ENCODE measurements at regions not wholly inside any gene's neighbourhood (a gene's known extent, or its start where the extent isn't known, plus 50 kb on each side); places are given as distances from the start of the nearest gene placed in this dataset.

DNA sequence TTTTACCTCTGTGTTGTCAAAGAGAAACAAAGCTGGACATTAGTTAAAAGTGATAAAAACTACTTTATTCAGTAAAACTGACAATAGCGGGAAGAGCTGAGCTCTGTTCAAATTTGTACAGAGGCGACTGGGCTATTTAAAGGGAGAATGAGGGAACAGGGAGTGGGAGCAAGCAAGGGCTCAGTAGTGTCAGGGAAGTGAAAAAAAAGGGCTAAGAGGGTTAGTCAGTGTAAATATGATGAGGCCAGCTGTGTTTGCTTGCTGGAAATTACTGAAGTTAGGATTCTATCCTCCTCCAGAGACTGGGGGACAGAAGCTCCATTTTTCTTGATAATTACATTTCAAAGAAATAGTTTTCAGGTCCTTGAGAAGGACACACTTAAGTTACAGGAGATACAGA is 232.5 kb downstream of the SH2D4B start:
- Histone ChIP-seq H3K4me1 (ENCODE audit: control insufficient read depth in 3 of 3, insufficient read depth in 3 of 3, low read length in 3 of 3) (no peaks in the 10 kb centered on the region), H3K27me3 (ENCODE audit: control insufficient read depth in 3 of 3, insufficient read depth in 3 of 3, low read length in 3 of 3) (peaks cover 0 to 3% (median 0%) of the 10 kb centered on the region in 3 donors), H3K27ac (ENCODE audit: low read depth, low read length) (no peak overlapping the region), H3K9me3 (ENCODE audit: control insufficient read depth in 3 of 3, low read length in 3 of 3) (no peaks in the 10 kb centered on the region), H3K4me3 (ENCODE audit: low read length in 3 of 3) (no peak overlapping the region), H3K9ac (ENCODE audit: low read depth in 1 of 3, low read length in 3 of 3) (no peak overlapping the region), H3K36me3 (ENCODE audit: control insufficient read depth in 3 of 3, insufficient read depth in 3 of 3, low read length in 3 of 3) (no peaks in the 10 kb centered on the region)

DNA sequence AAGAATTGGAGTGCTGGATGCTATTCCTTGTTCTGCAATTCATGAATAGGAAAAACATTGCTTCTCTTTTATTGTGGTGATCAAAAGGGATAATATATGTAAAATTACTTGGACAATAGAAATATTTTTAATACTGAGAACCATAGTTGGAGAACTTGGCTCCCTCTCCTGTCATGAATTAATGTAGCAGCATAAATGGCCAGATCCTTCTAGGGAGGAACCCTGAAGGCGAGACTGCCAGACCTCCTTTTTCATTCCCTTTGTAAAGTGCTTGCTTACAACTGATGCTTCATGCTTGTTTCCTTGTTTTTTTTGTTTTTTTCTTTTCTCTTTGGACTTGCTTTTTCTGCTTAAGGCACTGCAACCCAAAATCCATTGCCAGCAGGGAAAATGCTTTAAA is 233.6 kb downstream of the SH2D4B start:
- Histone ChIP-seq H3K27me3 (ENCODE audit: control insufficient read depth in 3 of 3, insufficient read depth in 3 of 3, low read length in 3 of 3) (peaks cover 0 to 3% (median 0%) of the 10 kb centered on the region in 3 donors), H3K27ac (ENCODE audit: low read depth, low read length) (no peak overlapping the region), H3K4me3 (ENCODE audit: low read length in 3 of 3) (no peak overlapping the region), H3K4me1 (ENCODE audit: control insufficient read depth in 3 of 3, insufficient read depth in 3 of 3, low read length in 3 of 3) (no peaks in the 10 kb centered on the region), H3K36me3 (ENCODE audit: control insufficient read depth in 3 of 3, insufficient read depth in 3 of 3, low read length in 3 of 3) (no peaks in the 10 kb centered on the region), H3K9ac (ENCODE audit: low read depth in 1 of 3, low read length in 3 of 3) (no peak overlapping the region), H3K9me3 (ENCODE audit: control insufficient read depth in 3 of 3, low read length in 3 of 3) (no peaks in the 10 kb centered on the region)

DNA sequence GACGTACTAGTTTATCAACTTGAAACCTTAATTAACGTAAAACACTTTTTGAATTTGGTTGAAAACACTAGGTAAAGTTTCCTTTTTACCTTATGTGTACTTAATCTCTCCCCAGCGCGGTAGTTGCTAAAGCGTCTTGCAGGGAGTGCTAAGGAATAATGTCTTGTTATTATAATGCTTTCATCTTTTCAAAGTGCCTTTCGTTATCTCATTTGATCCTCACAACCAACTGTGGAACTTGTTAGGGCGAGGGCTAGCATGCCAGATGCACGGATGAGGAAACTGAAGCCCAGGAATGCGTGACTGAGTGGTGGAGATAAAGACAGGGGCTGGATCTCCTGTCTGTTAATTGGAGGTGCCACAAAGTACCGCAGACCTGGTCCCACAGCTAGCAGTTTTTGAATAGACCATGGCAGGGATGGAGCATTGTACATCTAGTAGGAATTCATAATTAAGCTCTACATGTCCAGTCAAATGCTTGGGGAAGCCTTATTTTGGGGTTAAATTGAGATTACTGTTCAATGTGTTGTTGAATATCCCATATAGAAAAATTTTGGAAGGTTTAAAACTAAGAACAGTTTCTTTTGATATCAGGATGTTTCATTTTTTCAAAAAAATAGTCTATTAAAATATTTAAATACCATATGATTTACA is 234.3 kb downstream of the SH2D4B start:
- no peak overlapping the region for H3K4me3 ChIP-seq (ENCODE audit: low read length in 3 of 3)
- no peaks in the 10 kb centered on the region for H3K36me3 ChIP-seq (ENCODE audit: control insufficient read depth in 3 of 3, insufficient read depth in 3 of 3, low read length in 3 of 3)
- no peaks in the 10 kb centered on the region for H3K4me1 ChIP-seq (ENCODE audit: control insufficient read depth in 3 of 3, insufficient read depth in 3 of 3, low read length in 3 of 3)
- H3K27me3 ChIP-seq (ENCODE audit: control insufficient read depth in 3 of 3, insufficient read depth in 3 of 3, low read length in 3 of 3) = peaks cover 0 to 3% (median 0%) of the 10 kb centered on the region in 3 donors
- H3K27ac ChIP-seq (ENCODE audit: low read depth, low read length) = no peak overlapping the region
- no peak overlapping the region for H3K9ac ChIP-seq (ENCODE audit: low read depth in 1 of 3, low read length in 3 of 3)
- H3K9me3 ChIP-seq (ENCODE audit: control insufficient read depth in 3 of 3, low read length in 3 of 3) = no peaks in the 10 kb centered on the region

DNA sequence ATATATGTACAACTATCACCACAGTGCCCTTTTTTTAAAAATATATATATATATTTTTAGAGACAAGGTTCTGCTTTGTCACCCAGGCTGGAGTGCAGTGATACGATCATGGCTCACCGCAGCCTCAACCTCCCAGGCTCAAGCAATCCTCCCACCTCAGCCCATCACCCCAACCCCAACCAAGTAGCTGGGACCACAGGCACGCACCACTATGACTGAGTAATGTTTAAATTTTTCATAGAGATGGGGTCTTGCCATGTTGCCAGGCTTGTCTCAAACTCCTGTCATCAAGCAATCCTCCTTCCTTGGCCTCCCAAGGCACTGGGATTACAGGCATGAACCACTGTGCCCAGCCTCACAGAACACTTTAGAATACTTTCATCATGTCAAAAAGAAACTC is 234.9 kb downstream of the SH2D4B start:
- H3K27me3 ChIP-seq (ENCODE audit: control insufficient read depth in 3 of 3, insufficient read depth in 3 of 3, low read length in 3 of 3) = peaks cover 0 to 3% (median 0%) of the 10 kb centered on the region in 3 donors
- H3K36me3 ChIP-seq (ENCODE audit: control insufficient read depth in 3 of 3, insufficient read depth in 3 of 3, low read length in 3 of 3) = no peaks in the 10 kb centered on the region
- H3K4me3 ChIP-seq (ENCODE audit: low read length in 3 of 3) = no peak overlapping the region
- H3K9ac ChIP-seq (ENCODE audit: low read depth in 1 of 3, low read length in 3 of 3) = no peak overlapping the region
- no peaks in the 10 kb centered on the region for H3K4me1 ChIP-seq (ENCODE audit: control insufficient read depth in 3 of 3, insufficient read depth in 3 of 3, low read length in 3 of 3)
- H3K27ac ChIP-seq (ENCODE audit: low read depth, low read length) = no peak overlapping the region
- H3K9me3 ChIP-seq (ENCODE audit: control insufficient read depth in 3 of 3, low read length in 3 of 3) = no peaks in the 10 kb centered on the region

DNA sequence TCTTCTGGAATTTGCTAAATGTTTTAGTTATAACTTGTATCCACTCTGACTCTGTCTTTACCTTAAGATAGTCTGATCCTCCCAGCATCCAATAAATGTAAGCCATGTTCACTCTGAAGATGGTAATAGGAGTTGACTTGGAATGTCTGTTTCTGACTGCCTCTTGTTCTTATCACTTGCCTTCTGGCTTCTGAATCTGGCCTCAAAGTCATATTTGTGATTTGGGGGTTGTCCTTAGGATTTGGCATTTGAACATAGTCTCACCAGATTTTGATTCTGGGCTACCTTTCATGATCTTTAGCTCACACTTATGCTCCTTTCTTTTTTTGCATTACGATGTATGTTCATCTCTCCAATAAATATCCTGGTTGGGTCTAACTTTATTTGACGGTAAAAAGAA is 247.0 kb downstream of the SH2D4B start:
- H3K4me1 ChIP-seq (ENCODE audit: control insufficient read depth in 3 of 3, insufficient read depth in 3 of 3, low read length in 3 of 3) = no peaks in the 10 kb centered on the region
- no peaks in the 10 kb centered on the region for H3K36me3 ChIP-seq (ENCODE audit: control insufficient read depth in 3 of 3, insufficient read depth in 3 of 3, low read length in 3 of 3)
- H3K27me3 ChIP-seq (ENCODE audit: control insufficient read depth in 3 of 3, insufficient read depth in 3 of 3, low read length in 3 of 3) = no peaks in the 10 kb centered on the region
- no peak overlapping the region for H3K27ac ChIP-seq (ENCODE audit: low read depth, low read length)
- H3K9ac ChIP-seq (ENCODE audit: low read depth in 1 of 3, low read length in 3 of 3) = no peak overlapping the region
- H3K9me3 ChIP-seq (ENCODE audit: control insufficient read depth in 3 of 3, low read length in 3 of 3) = no peaks in the 10 kb centered on the region
- no peak overlapping the region for H3K4me3 ChIP-seq (ENCODE audit: low read length in 3 of 3)

DNA sequence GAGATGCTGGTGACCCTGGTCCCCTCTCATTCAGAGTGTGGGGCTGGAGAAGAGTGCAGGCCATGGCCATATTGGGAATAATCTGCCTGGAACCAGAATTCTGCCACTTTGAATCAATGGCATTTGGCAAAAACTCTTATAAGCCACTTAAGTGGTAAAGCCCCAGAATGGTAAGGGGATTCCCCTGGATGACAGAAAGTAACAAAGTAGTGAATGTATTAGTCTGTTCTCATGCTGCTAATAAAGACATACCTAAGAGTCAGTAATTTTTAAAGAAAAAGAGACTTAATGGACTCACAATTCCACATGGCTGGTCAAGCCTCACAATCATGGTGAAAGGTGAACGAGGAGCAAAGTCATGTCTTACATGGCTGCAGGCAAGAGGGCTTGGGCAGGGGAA is 248.6 kb downstream of the SH2D4B start:
- Histone ChIP-seq H3K4me3 (ENCODE audit: low read length in 3 of 3) (no peak overlapping the region), H3K27ac (ENCODE audit: low read depth, low read length) (no peak overlapping the region), H3K36me3 (ENCODE audit: control insufficient read depth in 3 of 3, insufficient read depth in 3 of 3, low read length in 3 of 3) (no peaks in the 10 kb centered on the region), H3K9me3 (ENCODE audit: control insufficient read depth in 3 of 3, low read length in 3 of 3) (no peaks in the 10 kb centered on the region), H3K4me1 (ENCODE audit: control insufficient read depth in 3 of 3, insufficient read depth in 3 of 3, low read length in 3 of 3) (no peaks in the 10 kb centered on the region), H3K9ac (ENCODE audit: low read depth in 1 of 3, low read length in 3 of 3) (no peak overlapping the region), H3K27me3 (ENCODE audit: control insufficient read depth in 3 of 3, insufficient read depth in 3 of 3, low read length in 3 of 3) (no peaks in the 10 kb centered on the region)

DNA sequence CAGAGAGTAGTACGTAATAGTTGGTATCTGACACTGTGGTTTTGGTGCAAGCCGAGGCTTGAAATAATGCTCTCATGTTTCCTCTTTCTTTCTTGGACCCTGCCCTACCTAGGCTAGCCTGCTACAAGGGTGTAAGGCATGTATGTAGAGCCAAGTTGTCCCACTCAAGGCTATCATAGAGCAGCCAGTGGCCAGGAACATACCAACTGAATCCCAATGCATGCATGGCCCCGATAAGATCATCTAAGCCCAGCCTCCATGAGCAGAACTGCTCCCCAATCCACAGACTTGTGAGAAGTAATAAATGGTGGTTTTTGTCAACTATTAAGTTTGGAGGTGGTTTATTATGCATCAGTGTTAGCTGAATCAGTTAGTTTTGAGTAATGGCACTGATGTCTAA is 250.2 kb downstream of the SH2D4B start:
- no peaks in the 10 kb centered on the region for H3K27me3 ChIP-seq (ENCODE audit: control insufficient read depth in 3 of 3, insufficient read depth in 3 of 3, low read length in 3 of 3)
- no peaks in the 10 kb centered on the region for H3K9me3 ChIP-seq (ENCODE audit: control insufficient read depth in 3 of 3, low read length in 3 of 3)
- no peaks in the 10 kb centered on the region for H3K36me3 ChIP-seq (ENCODE audit: control insufficient read depth in 3 of 3, insufficient read depth in 3 of 3, low read length in 3 of 3)
- no peak overlapping the region for H3K9ac ChIP-seq (ENCODE audit: low read depth in 1 of 3, low read length in 3 of 3)
- no peak overlapping the region for H3K4me3 ChIP-seq (ENCODE audit: low read length in 3 of 3)
- H3K4me1 ChIP-seq (ENCODE audit: control insufficient read depth in 3 of 3, insufficient read depth in 3 of 3, low read length in 3 of 3) = no peaks in the 10 kb centered on the region
- no peak overlapping the region for H3K27ac ChIP-seq (ENCODE audit: low read depth, low read length)

DNA sequence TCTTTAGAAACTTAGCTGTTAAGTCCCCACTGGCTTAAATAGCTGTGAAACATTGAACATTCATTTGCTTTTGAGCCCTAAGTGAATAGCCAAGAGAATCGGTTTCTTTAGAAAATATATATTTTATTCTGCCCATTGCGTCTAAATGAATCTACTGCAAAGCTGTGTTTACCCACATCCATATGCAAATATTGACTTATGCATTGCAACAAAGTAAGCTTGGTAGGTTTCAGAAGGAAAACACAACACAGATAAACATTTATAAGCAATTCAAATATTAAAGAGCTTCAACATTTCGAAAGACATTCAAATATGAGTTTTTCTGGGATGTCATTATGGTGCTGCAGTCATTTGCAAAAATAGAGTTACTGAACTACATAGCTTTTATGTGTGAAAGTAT is 257.3 kb downstream of the SH2D4B start:
- H3K4me3 ChIP-seq (ENCODE audit: low read length in 3 of 3) = no peak overlapping the region
- H3K4me1 ChIP-seq (ENCODE audit: control insufficient read depth in 3 of 3, insufficient read depth in 3 of 3, low read length in 3 of 3) = no peaks in the 10 kb centered on the region
- no peaks in the 10 kb centered on the region for H3K36me3 ChIP-seq (ENCODE audit: control insufficient read depth in 3 of 3, insufficient read depth in 3 of 3, low read length in 3 of 3)
- H3K9me3 ChIP-seq (ENCODE audit: control insufficient read depth in 3 of 3, low read length in 3 of 3) = no peaks in the 10 kb centered on the region
- H3K9ac ChIP-seq (ENCODE audit: low read depth in 1 of 3, low read length in 3 of 3) = no peak overlapping the region
- H3K27ac ChIP-seq (ENCODE audit: low read depth, low read length) = no peak overlapping the region
- no peaks in the 10 kb centered on the region for H3K27me3 ChIP-seq (ENCODE audit: control insufficient read depth in 3 of 3, insufficient read depth in 3 of 3, low read length in 3 of 3)

DNA sequence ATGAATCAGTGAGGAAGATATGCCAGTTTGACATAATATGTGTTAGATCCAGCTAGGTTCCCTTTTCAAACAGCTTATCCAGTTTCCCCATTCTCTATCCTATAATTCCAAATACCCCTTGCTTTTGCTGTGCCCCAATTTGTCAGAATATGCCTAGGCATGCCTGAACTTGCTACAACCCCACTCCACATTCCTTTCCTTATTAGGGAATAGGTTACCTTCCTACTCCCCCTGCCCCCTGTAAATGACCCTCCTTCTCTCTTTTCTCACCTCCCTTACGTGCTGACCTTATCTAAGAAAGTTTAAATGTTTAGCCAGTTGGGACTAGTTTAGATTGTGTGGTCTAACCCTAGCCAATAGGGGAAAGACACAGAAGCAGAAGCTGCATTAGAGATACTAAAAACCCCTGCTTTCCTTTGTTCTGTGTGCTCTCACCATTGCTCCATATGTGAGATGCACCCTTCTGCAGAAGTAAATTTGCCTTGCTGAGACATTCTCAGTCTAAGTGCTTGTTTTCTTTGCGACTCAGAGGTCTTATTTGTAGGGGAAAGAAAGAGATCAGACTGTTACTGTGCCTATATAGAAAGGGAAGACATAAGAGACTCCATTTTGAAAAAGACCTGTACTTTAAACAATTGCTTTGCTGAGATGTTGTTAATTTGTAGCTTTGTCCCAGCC is 267.8 kb downstream of the SH2D4B start:
- Histone ChIP-seq H3K4me3 (ENCODE audit: low read length in 3 of 3) (no peak overlapping the region), H3K27ac (ENCODE audit: low read depth, low read length) (no peak overlapping the region), H3K4me1 (ENCODE audit: control insufficient read depth in 3 of 3, insufficient read depth in 3 of 3, low read length in 3 of 3) (no peaks in the 10 kb centered on the region), H3K27me3 (ENCODE audit: control insufficient read depth in 3 of 3, insufficient read depth in 3 of 3, low read length in 3 of 3) (no peaks in the 10 kb centered on the region), H3K9me3 (ENCODE audit: control insufficient read depth in 3 of 3, low read length in 3 of 3) (no peaks in the 10 kb centered on the region), H3K36me3 (ENCODE audit: control insufficient read depth in 3 of 3, insufficient read depth in 3 of 3, low read length in 3 of 3) (no peaks in the 10 kb centered on the region), H3K9ac (ENCODE audit: low read depth in 1 of 3, low read length in 3 of 3) (no peak overlapping the region)

DNA sequence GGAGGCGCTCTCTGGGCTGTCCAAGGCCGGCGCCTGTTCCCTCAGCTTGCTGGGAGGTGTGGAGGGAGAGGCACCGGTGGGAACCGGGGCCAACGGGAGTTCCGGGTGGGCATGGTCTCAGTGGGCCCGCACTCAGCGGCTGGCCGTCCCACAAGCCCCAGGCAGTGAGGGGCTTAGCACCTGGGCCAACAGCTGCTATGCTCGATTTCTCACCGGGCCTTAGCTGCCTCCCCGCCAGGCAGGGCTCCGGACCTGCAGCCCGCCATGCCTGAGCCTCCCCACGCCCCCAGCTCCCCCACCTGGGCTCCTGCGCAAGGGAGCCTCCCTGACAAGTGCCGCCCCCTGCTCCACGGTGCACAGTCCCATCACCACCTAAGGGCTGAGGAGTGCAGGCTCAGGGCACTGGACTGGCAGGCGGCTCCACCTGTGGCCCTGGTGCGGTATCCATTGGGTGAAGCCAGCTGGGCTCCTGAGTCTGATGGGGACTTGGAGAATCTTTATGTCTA is 276.5 kb downstream of the SH2D4B start:
- Histone ChIP-seq H3K27me3 (ENCODE audit: control insufficient read depth in 3 of 3, insufficient read depth in 3 of 3, low read length in 3 of 3) (no peaks in the 10 kb centered on the region), H3K4me1 (ENCODE audit: control insufficient read depth in 3 of 3, insufficient read depth in 3 of 3, low read length in 3 of 3) (no peaks in the 10 kb centered on the region), H3K9me3 (ENCODE audit: control insufficient read depth in 3 of 3, low read length in 3 of 3) (no peaks in the 10 kb centered on the region), H3K4me3 (ENCODE audit: low read length in 3 of 3) (no peak overlapping the region), H3K9ac (ENCODE audit: low read depth in 1 of 3, low read length in 3 of 3) (no peak overlapping the region), H3K27ac (ENCODE audit: low read depth, low read length) (no peak overlapping the region), H3K36me3 (ENCODE audit: control insufficient read depth in 3 of 3, insufficient read depth in 3 of 3, low read length in 3 of 3) (no peaks in the 10 kb centered on the region)
